Neural cell (in vitro differentiated cells): ENCODE measurements at regions not wholly inside any gene's neighbourhood (a gene's known extent, or its start where the extent isn't known, plus 50 kb on each side); places are given as distances from the start of the nearest gene placed in this dataset.

Source experiments
- H2AFZ ChIP-seq: fragments of 200-600, 300-800 bp; sonication (generic), shearing (Covaris generic); 2 replicates; pipeline ENCODE4 v1.6.0; 2014; ENCODE audit warnings: low read depth, mild to moderate bottlenecking, antibody characterized with exemption, low read length, moderate library complexity
- H3F3A ChIP-seq: fragments of 200-600 bp; shearing (Covaris generic); 2 replicates; pipeline ENCODE4 v1.6.1; 2016; ENCODE audit warnings: mild to moderate bottlenecking, moderate library complexity, mixed read lengths, antibody characterized with exemption, low read length; ENCODE audit not compliant: insufficient read depth, poor library complexity, severe bottlenecking
- H3K27ac ChIP-seq: fragments of 200-600, 300-800 bp; sonication (generic), shearing (Covaris generic); 2 replicates; pipeline ENCODE4 v1.5.1; 2014; ENCODE audit warnings: mild to moderate bottlenecking, low read length, moderate library complexity
- H3K27me3 ChIP-seq: fragments of 300-800, 200-600 bp; sonication (generic), shearing (Covaris generic); 2 replicates; pipeline ENCODE4 v1.6.0; 2014; ENCODE audit warnings: mild to moderate bottlenecking, low read depth, low read length, moderate library complexity; ENCODE audit not compliant: insufficient read depth
- H3K36me3 ChIP-seq: fragments of 300-800, 200-600 bp; sonication (generic), shearing (Covaris generic); 2 replicates; pipeline ENCODE4 v1.5.1; 2014; ENCODE audit warnings: mild to moderate bottlenecking, antibody characterized with exemption, low read length, moderate library complexity; ENCODE audit not compliant: insufficient read depth
- H3K4me2 ChIP-seq: fragments of 300-800, 200-600 bp; sonication (generic), shearing (Covaris generic); 2 replicates; pipeline ENCODE4 v1.6.0; 2014; ENCODE audit warnings: mild to moderate bottlenecking, low read length
- H3K4me3 ChIP-seq: fragments of 300-800, 200-600 bp; sonication (generic), shearing (Covaris generic); 2 replicates; pipeline ENCODE4 v1.5.1; 2014; ENCODE audit warnings: mild to moderate bottlenecking, low read length, moderate library complexity
- H3K79me2 ChIP-seq: fragments of 200-600 bp; shearing (Covaris generic); replicated peaks from 2 replicates; pipeline ENCODE4 v1.6.0; 2014; ENCODE audit warnings: mild to moderate bottlenecking, low read length, moderate library complexity; ENCODE audit not compliant: insufficient read depth
- H3K9ac ChIP-seq: fragments of 300-800, 200-600 bp; sonication (generic), shearing (Covaris generic); 2 replicates; pipeline ENCODE4 v1.6.1; 2016; ENCODE audit warnings: mild to moderate bottlenecking, low read length, mixed read lengths
- H3K9me2 ChIP-seq: fragments of 200-600 bp; shearing (Covaris generic); 2 replicates; pipeline ENCODE4 v1.6.1; 2016; ENCODE audit warnings: mild to moderate bottlenecking, low read length, mixed read lengths; ENCODE audit not compliant: insufficient read depth
- H3K9me3 ChIP-seq: fragments of 200-600, 300-800 bp; sonication (generic), shearing (Covaris generic); 2 replicates; pipeline ENCODE4 v1.6.1; 2016; ENCODE audit warnings: mild to moderate bottlenecking, mixed run types, low read length, moderate library complexity, mixed read lengths
- H4K20me1 ChIP-seq: fragments of 200-600 bp; shearing (Covaris generic); 2 replicates; pipeline ENCODE4 v1.6.1; 2016; ENCODE audit warnings: mild to moderate bottlenecking, mixed run types; ENCODE audit not compliant: insufficient read depth
- CTCF ChIP-seq: fragments of 450-650 bp; IDR thresholded peaks from 2 replicates; pipeline ENCODE4 v1.5.1; 2014; ENCODE audit warnings: antibody characterized with exemption, mild to moderate bottlenecking, moderate library complexity; ENCODE audit not compliant: poor library complexity, severe bottlenecking
- EP300 ChIP-seq: fragments of 450-650 bp; conservative IDR thresholded peaks from 2 replicates; pipeline ENCODE4 v1.6.1; 2014; ENCODE audit warnings: antibody characterized with exemption, mild to moderate bottlenecking, moderate library complexity; ENCODE audit not compliant: poor library complexity, severe bottlenecking
- EZH2 ChIP-seq: fragments of 200-600, 300-800 bp; shearing (Covaris generic), sonication (generic); IDR thresholded peaks from 2 replicates; pipeline ENCODE4 v1.6.1; 2014; ENCODE audit warnings: antibody characterized with exemption, low read length, borderline replicate concordance, mild to moderate bottlenecking; ENCODE audit not compliant: insufficient read depth, poor library complexity, severe bottlenecking
- MXI1 ChIP-seq: fragments of 450-650 bp; conservative IDR thresholded peaks from 2 replicates; pipeline ENCODE4 v1.6.1; 2014; ENCODE audit warnings: antibody characterized with exemption, mild to moderate bottlenecking; ENCODE audit not compliant: poor library complexity, severe bottlenecking
- POLR2AphosphoS5 ChIP-seq: IDR thresholded peaks from 2 replicates; pipeline ENCODE4 v1.6.1; 2012
- RAD21 ChIP-seq: fragments of 450-650 bp; conservative IDR thresholded peaks from 2 replicates; pipeline ENCODE4 v1.6.1; 2014; ENCODE audit warnings: antibody characterized with exemption, mild to moderate bottlenecking, moderate library complexity
- REST ChIP-seq: IDR thresholded peaks from 2 replicates; pipeline ENCODE4 v1.6.1; 2012; ENCODE audit warnings: borderline replicate concordance
- SMC3 ChIP-seq: fragments of 450-650 bp; conservative IDR thresholded peaks from 2 replicates; pipeline ENCODE4 v1.6.1; 2014; ENCODE audit warnings: antibody characterized with exemption, mild to moderate bottlenecking, moderate library complexity; ENCODE audit not compliant: poor library complexity
- TAF1 ChIP-seq: IDR thresholded peaks from 2 replicates; pipeline ENCODE4 v1.6.1; 2012; ENCODE audit warnings: low read depth

- H3K4me3 ChIP-seq: no peak overlapping the region
- no peaks in the 10 kb centered on the region for H4K20me1 ChIP-seq
- H3F3A ChIP-seq: no peaks in the 10 kb centered on the region
- no peaks in the 10 kb centered on the region for H3K36me3 ChIP-seq
- no peak overlapping the region for H2AFZ ChIP-seq
- H3K79me2 ChIP-seq: no peaks in the 10 kb centered on the region
- no peaks in the 10 kb centered on the region for H3K27me3 ChIP-seq
- no peaks in the 10 kb centered on the region for H3K9me2 ChIP-seq
- H3K4me2 ChIP-seq: no peak overlapping the region
- no peak overlapping the region for H3K9ac ChIP-seq
- H3K9me3 ChIP-seq: no peaks in the 10 kb centered on the region
- TF ChIP-seq REST (no peak), POLR2AphosphoS5 (no peak), EZH2 (no peak), SMC3 (no peak), EP300 (no peak), CTCF (no peak), MXI1 (no peak), RAD21 (no peak), TAF1 (no peak)
- H3K27ac ChIP-seq: no peak overlapping the region
These were observed 578.3 kb downstream of the ETV1 start for GRCh38 chr7:13411151-13411550.

GRCh38 chr7:13411636-13412035 lies 577.8 kb downstream of the ETV1 start:
- Histone ChIP-seq H4K20me1 (no peaks in the 10 kb centered on the region), H3F3A (no peaks in the 10 kb centered on the region), H3K9me2 (no peaks in the 10 kb centered on the region), H3K27me3 (no peaks in the 10 kb centered on the region), H3K27ac (no peak overlapping the region), H3K9ac (no peak overlapping the region), H2AFZ (no peak overlapping the region), H3K36me3 (no peaks in the 10 kb centered on the region), H3K4me3 (no peak overlapping the region), H3K9me3 (no peaks in the 10 kb centered on the region), H3K79me2 (no peaks in the 10 kb centered on the region), H3K4me2 (no peak overlapping the region)
- TF ChIP-seq TAF1: no peak
- no peak for TF ChIP-seq SMC3
- no peak for TF ChIP-seq REST
- no peak for TF ChIP-seq MXI1
- no peak for TF ChIP-seq EZH2
- no peak for TF ChIP-seq CTCF
- no peak for TF ChIP-seq POLR2AphosphoS5
- no peak for TF ChIP-seq EP300
- TF ChIP-seq RAD21: no peak
